ENCODE measurements at regions not wholly inside any gene's neighbourhood (a gene's known extent, or its start where the extent isn't known, plus 50 kb on each side); places are given as distances from the start of the nearest gene placed in this dataset.

- H3F3A ChIP-seq (replicated peaks; ENCODE audit: low read depth): no peaks in the 10 kb centered on the region
- Mint-ChIP-seq H3K4me1 (peaks cover 4% of the 10 kb centered on the region; the same call in 2 of the 3 replicates), H3K9me3 (no peaks in the 10 kb centered on the region; the same call in 2 of the 3 replicates), H3K27ac (no peak overlapping the region), H3K27me3 (ENCODE audit: insufficient read depth, low read depth, poor library complexity) (peaks cover 12% of the 10 kb centered on the region), H3K4me3 (no peak overlapping the region), H3K36me3 (ENCODE audit: low read depth) (peaks cover 6% of the 10 kb centered on the region; the same call in 2 of the 3 replicates)
- no peak for TF ChIP-seq CTCF (conservative IDR thresholded peaks at IDR 0.05; ENCODE audit: low read depth in 2 of 2)
- no peak for TF ChIP-seq POLR2AphosphoS5 (IDR thresholded peaks at IDR 0.05; ENCODE audit: low read depth)
- no peak for TF ChIP-seq STAT1 (IDR thresholded peaks at IDR 0.05; ENCODE audit: unreplicated experiment)
- no peak for TF ChIP-seq ZNF462 (CRISPR knock-in tag; IDR thresholded peaks at IDR 0.05)
- no peak for TF ChIP-seq ETS1 (IDR thresholded peaks at IDR 0.05)
- TF ChIP-seq EZH2 (IDR thresholded peaks at IDR 0.05; ENCODE audit: low read depth, unreplicated experiment): no peak
- TF ChIP-seq REST (IDR thresholded peaks at IDR 0.05; ENCODE audit: unreplicated experiment): no peak
- TF ChIP-seq JUNB (IDR thresholded peaks at IDR 0.05; ENCODE audit: unreplicated experiment): no peak
- no peak for TF ChIP-seq CREB1 (CRISPR knock-in tag; IDR thresholded peaks at IDR 0.05; ENCODE audit: low read depth)
- no peak for TF ChIP-seq ZNF331 (CRISPR knock-in tag; IDR thresholded peaks at IDR 0.05; ENCODE audit: low read depth)
- no peak for TF ChIP-seq NANOG (IDR thresholded peaks at IDR 0.05; ENCODE audit: borderline replicate concordance)
- TF ChIP-seq EZH2phosphoT487 (IDR thresholded peaks at IDR 0.05; ENCODE audit: unreplicated experiment): no peak
- TF ChIP-seq ZNF114 (CRISPR knock-in tag; IDR thresholded peaks at IDR 0.05): no peak
- no peaks in the 10 kb centered on the region for H3K9me2 ChIP-seq (ENCODE audit: insufficient read depth)
- no peak overlapping the region for H3K4me2 ChIP-seq
- no peak overlapping the region for H2AFZ ChIP-seq
- H3K79me2 ChIP-seq (replicated peaks; ENCODE audit: insufficient read depth): no peaks in the 10 kb centered on the region
- H3K27me3 ChIP-seq (ENCODE audit: insufficient read depth): no peaks in the 10 kb centered on the region
- DNase-seq (ENCODE audit: low spot score) (no peak), ATAC-seq (no peak)
- H3K36me3 ChIP-seq (ENCODE audit: insufficient read depth): no peaks in the 10 kb centered on the region
- no peaks in the 10 kb centered on the region for H4K20me1 ChIP-seq (replicated peaks; ENCODE audit: insufficient read depth)
- H3K27ac ChIP-seq (ENCODE audit: low read depth): no peak overlapping the region
- no peaks in the 10 kb centered on the region for H3K4me1 ChIP-seq (ENCODE audit: insufficient read depth)
- no peak overlapping the region for H3K4me3 ChIP-seq
These were observed 471.4 kb upstream of the AMELY start for GRCh38 chrY:7382988-7383387.

Data from GM23338 (cell line).